ENCODE measurements at regions not wholly inside any gene's neighbourhood (a gene's known extent, or its start where the extent isn't known, plus 50 kb on each side); places are given as distances from the start of the nearest gene placed in this dataset.
A peak's percentile ranks its signal among the peaks of the same experiment; 100 is the strongest.
"Not testable (repeated sequence)": the region's sequence is repeated elsewhere in the genome, so short reads cannot be mapped to it uniquely, and the experiment has no call there.

DNA sequence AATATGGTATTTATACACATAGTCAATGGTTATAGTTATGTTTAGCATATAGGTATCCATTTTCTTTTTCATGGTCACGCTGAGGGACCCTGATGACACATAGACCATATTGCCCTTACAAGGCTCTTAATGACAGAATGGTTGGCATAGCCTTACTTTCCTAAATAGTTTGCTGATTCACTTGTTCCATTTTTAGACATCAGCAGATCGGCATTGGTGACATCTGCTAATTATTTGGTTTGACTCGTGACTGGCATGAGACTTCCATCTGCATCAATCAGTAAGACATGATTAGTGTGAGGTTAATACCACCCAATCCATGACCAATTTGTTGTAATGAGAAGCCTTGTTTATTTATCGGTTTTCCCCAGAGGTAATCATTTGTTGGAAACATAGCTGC is 309.7 kb downstream of the ALDH8A1 start:
- Mint-ChIP-seq H3K4me3 (no peak overlapping the region), H3K27ac (no peak overlapping the region), H3K27me3 (ENCODE audit: low read depth) (no peaks in the 10 kb centered on the region), H3K9me3 (no peaks in the 10 kb centered on the region), H3K36me3 (ENCODE audit: low read depth) (no peaks in the 10 kb centered on the region), H3K4me1 (ENCODE audit: low read depth) (peaks cover 29% of the 10 kb centered on the region)
- no peak for DNase-seq (ENCODE audit: low spot score)

DNA sequence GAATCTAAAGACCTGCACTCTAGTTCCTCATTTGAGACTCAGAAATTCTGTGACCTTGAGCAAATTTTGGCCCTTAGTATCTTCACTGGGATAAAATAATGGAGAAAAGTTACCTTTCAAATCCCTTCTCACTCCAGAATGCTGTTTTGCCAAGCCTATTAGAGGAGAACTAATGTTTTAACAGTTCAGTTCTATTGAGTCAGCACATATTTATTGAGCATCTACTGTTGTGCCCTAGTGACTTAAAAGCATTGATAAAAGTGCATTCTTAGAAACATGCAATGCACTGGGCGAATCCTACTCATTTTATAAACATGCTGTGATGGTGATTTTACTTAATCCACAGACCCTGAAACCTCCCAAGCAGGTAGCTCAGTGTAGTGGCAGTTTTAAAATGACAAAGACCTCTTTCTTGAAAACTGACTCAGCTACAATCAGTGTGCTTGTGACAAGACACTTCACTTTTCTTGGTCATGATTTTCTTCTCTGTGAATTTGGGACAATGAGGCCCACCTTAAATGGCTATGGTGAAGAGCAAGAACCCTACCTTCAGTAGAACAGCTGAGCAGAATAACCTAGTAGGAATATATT is 312.0 kb downstream of the ALDH8A1 start:
- no peaks in the 10 kb centered on the region for H3K9me3 Mint-ChIP-seq
- peaks cover 37% of the 10 kb centered on the region for H3K4me1 Mint-ChIP-seq (ENCODE audit: low read depth)
- H3K27ac Mint-ChIP-seq, result no peak overlapping the region
- H3K27me3 Mint-ChIP-seq (ENCODE audit: low read depth), result no peaks in the 10 kb centered on the region
- H3K36me3 Mint-ChIP-seq (ENCODE audit: low read depth), result peaks cover 3% of the 10 kb centered on the region
- H3K4me3 Mint-ChIP-seq, result no peak overlapping the region
- no peak for DNase-seq (ENCODE audit: low spot score)

GRCh38 chr6:134637282-134637681 is 312.6 kb downstream of the ALDH8A1 start:
- Mint-ChIP-seq H3K4me3 (no peak overlapping the region), H3K9me3 (no peaks in the 10 kb centered on the region), H3K36me3 (ENCODE audit: low read depth) (peaks cover 3% of the 10 kb centered on the region), H3K4me1 (ENCODE audit: low read depth) (peaks cover 43% of the 10 kb centered on the region), H3K27me3 (ENCODE audit: low read depth) (peaks cover under 1% of the 10 kb centered on the region), H3K27ac (no peak overlapping the region)
- no peak for DNase-seq (ENCODE audit: low spot score)

DNA sequence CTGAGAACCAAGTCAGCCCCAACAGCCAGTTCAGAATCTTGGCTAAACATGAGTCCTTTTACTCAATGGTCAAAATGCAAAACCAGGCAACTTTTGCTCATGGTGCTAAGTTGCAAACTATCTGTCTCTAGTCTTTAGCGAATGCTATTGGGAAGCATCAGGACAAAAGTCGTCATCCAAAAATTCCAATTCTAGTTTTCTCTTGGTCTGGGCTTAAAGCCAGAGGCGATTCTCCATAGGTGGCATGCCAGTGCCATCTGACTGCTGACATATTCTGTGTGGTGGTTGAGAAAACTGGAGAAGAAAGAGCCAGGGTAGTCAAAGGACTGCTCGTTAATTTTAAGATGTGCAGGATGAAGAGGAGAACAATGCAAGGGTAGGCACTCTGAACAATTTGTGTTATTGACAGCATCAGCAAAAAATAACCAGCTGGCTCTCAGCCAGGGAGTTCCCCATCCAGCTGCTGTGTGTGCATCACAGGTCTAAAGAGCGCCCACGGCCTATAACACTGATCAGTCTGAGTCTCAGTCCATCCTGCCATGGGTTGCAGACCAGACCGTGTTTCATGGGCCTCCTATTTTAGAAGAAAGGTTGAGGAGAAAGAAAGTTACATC is 313.6 kb downstream of the ALDH8A1 start:
- no peak overlapping the region for H3K4me3 Mint-ChIP-seq
- peaks cover 47% of the 10 kb centered on the region for H3K4me1 Mint-ChIP-seq (ENCODE audit: low read depth)
- peak; percentile 23 for DNase-seq (ENCODE audit: low spot score)
- H3K36me3 Mint-ChIP-seq (ENCODE audit: low read depth), result peaks cover 3% of the 10 kb centered on the region
- no peak overlapping the region for H3K27ac Mint-ChIP-seq
- H3K27me3 Mint-ChIP-seq (ENCODE audit: low read depth), result peaks cover 6% of the 10 kb centered on the region
- H3K9me3 Mint-ChIP-seq, result no peaks in the 10 kb centered on the region

- DNase-seq (ENCODE audit: low spot score), result no peak
- Mint-ChIP-seq H3K27me3 (ENCODE audit: low read depth) (peaks cover 15% of the 10 kb centered on the region), H3K36me3 (ENCODE audit: low read depth) (peaks cover 3% of the 10 kb centered on the region), H3K4me3 (no peak overlapping the region), H3K4me1 (ENCODE audit: low read depth) (peaks cover 45% of the 10 kb centered on the region), H3K27ac (no peak overlapping the region), H3K9me3 (no peaks in the 10 kb centered on the region)
Observed at GRCh38 chr6:134634966-134635365, 314.9 kb downstream of the ALDH8A1 start.

DNA sequence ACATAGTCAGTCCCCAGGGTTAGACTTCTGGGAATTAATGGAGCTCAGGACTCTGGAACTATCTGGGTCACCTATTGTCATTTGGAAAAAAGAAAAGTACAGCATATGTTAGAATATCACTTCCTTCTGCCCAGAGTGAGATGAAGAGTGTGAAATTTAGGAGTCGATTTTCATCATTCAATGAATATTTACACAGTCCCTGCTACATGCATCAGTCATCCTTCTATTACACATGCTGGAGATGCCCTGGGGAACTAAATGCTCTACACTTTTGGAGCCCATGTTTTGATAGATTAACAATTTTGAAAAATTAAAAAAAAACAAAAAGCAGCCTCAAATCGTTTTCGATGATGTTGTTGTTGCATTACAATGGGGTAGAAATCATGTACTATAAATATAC is 315.4 kb downstream of the ALDH8A1 start:
- H3K27ac Mint-ChIP-seq, result no peak overlapping the region
- peaks cover 3% of the 10 kb centered on the region for H3K36me3 Mint-ChIP-seq (ENCODE audit: low read depth)
- no peak for DNase-seq (ENCODE audit: low spot score)
- peaks cover 15% of the 10 kb centered on the region for H3K27me3 Mint-ChIP-seq (ENCODE audit: low read depth)
- H3K9me3 Mint-ChIP-seq, result no peaks in the 10 kb centered on the region
- H3K4me3 Mint-ChIP-seq, result no peak overlapping the region
- peaks cover 45% of the 10 kb centered on the region for H3K4me1 Mint-ChIP-seq (ENCODE audit: low read depth)

- H3K4me1 Mint-ChIP-seq (ENCODE audit: low read depth), result peaks cover 42% of the 10 kb centered on the region
Observed at GRCh38 chr6:134632982-134633940, 315.3 kb upstream of the SGK1 start.

GRCh38 chr6:134632024-134632423 is 314.1 kb upstream of the SGK1 start:
- Mint-ChIP-seq H3K9me3 (no peaks in the 10 kb centered on the region), H3K4me1 (ENCODE audit: low read depth) (peaks cover 34% of the 10 kb centered on the region), H3K36me3 (ENCODE audit: low read depth) (peaks cover 3% of the 10 kb centered on the region), H3K27me3 (ENCODE audit: low read depth) (peaks cover 15% of the 10 kb centered on the region), H3K27ac (no peak overlapping the region), H3K4me3 (no peak overlapping the region)
- DNase-seq (ENCODE audit: low spot score), result no peak

More at GRCh38 chr6:134632982-134633940, 315.3 kb upstream of the SGK1 start:
- Mint-ChIP-seq H3K27ac (peak overlapping the region; percentile 62), H3K27me3 (ENCODE audit: low read depth) (peaks cover 15% of the 10 kb centered on the region), H3K4me3 (peak overlapping the region; percentile 81)
- peak; percentile 64 for DNase-seq (ENCODE audit: low spot score)
- H3K36me3 Mint-ChIP-seq (ENCODE audit: low read depth); H3K9me3 Mint-ChIP-seq: not testable (repeated sequence)

DNA sequence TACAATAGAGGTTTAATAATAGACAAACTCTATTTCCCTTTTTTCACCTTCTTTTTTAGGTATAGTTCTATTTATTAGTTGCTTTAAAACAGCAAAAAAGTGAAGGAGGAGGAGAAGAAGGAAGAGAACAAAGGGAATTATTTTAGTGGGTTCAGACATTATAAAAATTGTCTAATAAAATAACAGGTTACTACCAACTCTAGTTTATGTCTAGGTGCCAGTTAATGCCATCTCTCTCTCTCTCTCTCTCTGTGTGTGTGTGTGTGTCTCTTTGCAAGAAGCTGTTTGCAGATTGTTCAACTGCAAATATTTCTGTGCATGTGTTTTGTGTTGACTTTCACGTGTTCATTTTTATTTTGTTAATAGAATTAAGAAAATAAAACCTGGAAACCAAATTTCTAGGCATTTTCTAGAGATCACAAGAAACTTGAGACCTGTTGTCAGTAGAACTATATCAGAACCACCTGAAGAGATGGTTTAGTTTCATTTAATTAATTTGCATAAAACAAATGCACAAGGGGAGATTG is 313.5 kb upstream of the SGK1 start:
- Mint-ChIP-seq H3K27ac (no peak overlapping the region), H3K36me3 (ENCODE audit: low read depth) (peaks cover 3% of the 10 kb centered on the region), H3K4me3 (no peak overlapping the region), H3K9me3 (no peaks in the 10 kb centered on the region), H3K27me3 (ENCODE audit: low read depth) (peaks cover 15% of the 10 kb centered on the region), H3K4me1 (ENCODE audit: low read depth) (peaks cover 32% of the 10 kb centered on the region)
- no peak for DNase-seq (ENCODE audit: low spot score)

GRCh38 chr6:134630508-134631121 is 312.7 kb upstream of the SGK1 start:
- Mint-ChIP-seq H3K4me3 (no peak overlapping the region), H3K27me3 (ENCODE audit: low read depth) (peaks cover 15% of the 10 kb centered on the region), H3K4me1 (ENCODE audit: low read depth) (peaks cover 29% of the 10 kb centered on the region), H3K27ac (no peak overlapping the region), H3K9me3 (no peaks in the 10 kb centered on the region), H3K36me3 (ENCODE audit: low read depth) (peaks cover 3% of the 10 kb centered on the region)
- no peak for DNase-seq (ENCODE audit: low spot score)

- H3K9me3 Mint-ChIP-seq, result no peaks in the 10 kb centered on the region
- peaks cover under 1% of the 10 kb centered on the region for H3K36me3 Mint-ChIP-seq (ENCODE audit: low read depth)
- no peak overlapping the region for H3K27ac Mint-ChIP-seq
- H3K27me3 Mint-ChIP-seq (ENCODE audit: low read depth), result peaks cover 15% of the 10 kb centered on the region
- H3K4me3 Mint-ChIP-seq, result no peak overlapping the region
- no peak for DNase-seq (ENCODE audit: low spot score)
- H3K4me1 Mint-ChIP-seq (ENCODE audit: low read depth), result peaks cover 26% of the 10 kb centered on the region
Observed at GRCh38 chr6:134628154-134628553, 310.2 kb upstream of the SGK1 start.

- H3K4me3 Mint-ChIP-seq, result no peak overlapping the region
Observed at GRCh38 chr6:134627707-134628106, 309.8 kb upstream of the SGK1 start.

GRCh38 chr6:134626589-134626988 is 308.7 kb upstream of the SGK1 start:
- H3K9me3 Mint-ChIP-seq, result no peaks in the 10 kb centered on the region
- no peak for DNase-seq (ENCODE audit: low spot score)
- no peak overlapping the region for H3K4me3 Mint-ChIP-seq
- no peaks in the 10 kb centered on the region for H3K36me3 Mint-ChIP-seq (ENCODE audit: low read depth)
- H3K27ac Mint-ChIP-seq, result no peak overlapping the region
- peaks cover 13% of the 10 kb centered on the region for H3K4me1 Mint-ChIP-seq (ENCODE audit: low read depth)
- H3K27me3 Mint-ChIP-seq (ENCODE audit: low read depth), result peaks cover 9% of the 10 kb centered on the region

More at GRCh38 chr6:134627707-134628106, 309.8 kb upstream of the SGK1 start:
- H3K27me3 Mint-ChIP-seq (ENCODE audit: low read depth), result peaks cover 15% of the 10 kb centered on the region
- H3K36me3 Mint-ChIP-seq (ENCODE audit: low read depth), result no peaks in the 10 kb centered on the region
- H3K4me1 Mint-ChIP-seq (ENCODE audit: low read depth), result peaks cover 22% of the 10 kb centered on the region
- DNase-seq (ENCODE audit: low spot score), result no peak
- no peak overlapping the region for H3K27ac Mint-ChIP-seq
- no peaks in the 10 kb centered on the region for H3K9me3 Mint-ChIP-seq
